Prostate gland (tissue), 2 donors: ENCODE measurements at regions not wholly inside any gene's neighbourhood (a gene's known extent, or its start where the extent isn't known, plus 50 kb on each side); places are given as distances from the start of the nearest gene placed in this dataset.
"Not testable (repeated sequence)": the region's sequence is repeated elsewhere in the genome, so short reads cannot be mapped to it uniquely, and the experiment has no call there.

ENCODE experiments used
- DNase-seq: peaks from one replicate; pipeline ENCODE4 v3.0.0-alpha.2; 2019; ENCODE audit warnings: low spot score
- H3K27ac ChIP-seq, 2 donors: fragments of 200-600 bp; sonication (generic); 2 replicates each; pipeline ENCODE4 v1.5.1; 2017 to 2019
- H3K27me3 ChIP-seq: fragments of 200-600 bp; sonication (generic); replicated peaks from 2 replicates; pipeline ENCODE4 v1.5.1; 2019; ENCODE audit not compliant: insufficient read depth
- H3K36me3 ChIP-seq, 2 donors: fragments of 200-600 bp; sonication (generic); 1 replicate in 1 of 2; 2 replicates in 1 of 2; pipeline versions ENCODE4 v1.5.1 to v1.8.1; 2017 to 2019
- H3K4me1 ChIP-seq: fragments of 200-600 bp; sonication (generic); replicated peaks from 2 replicates; pipeline ENCODE4 v1.5.1; 2019
- H3K4me3 ChIP-seq, 2 donors: fragments of 200-600 bp; sonication (generic); 2 replicates each; pipeline ENCODE4 v1.5.1; 2017 to 2019
- H3K9me3 ChIP-seq: fragments of 200-600 bp; sonication (generic); 2 replicates; pipeline ENCODE4 v1.5.1; 2017
- CTCF ChIP-seq, 4 experiments: fragments of 200-600 bp in 2 of 4; fragments of 450-650 bp in 2 of 4; sonication (generic) in 2 of 4; IDR thresholded peaks; 1 replicate in 3 of 4; 2 replicates in 1 of 4; pipeline ENCODE4 v1.5.1; 2016 to 2019; ENCODE audit warnings: antibody characterized with exemption in 4 of 4, mild to moderate bottlenecking in 2 of 4, moderate library complexity in 2 of 4
- POLR2A ChIP-seq: fragments of 450-650 bp; IDR thresholded peaks from one replicate; pipeline ENCODE4 v1.6.1; 2016; ENCODE audit warnings: antibody characterized with exemption, mild to moderate bottlenecking
- POLR2AphosphoS5 ChIP-seq: sonication (generic); formaldehyde crosslinking; IDR thresholded peaks from one replicate; pipeline ENCODE4 v1.6.1; 2017; ENCODE audit warnings: antibody characterized with exemption
- WGBS: methylation state at CpG from one replicate; pipeline ENCODE4 v1.1.5; 2018; 5-methylcytosine and 5-hydroxymethylcytosine counted together
- intact Hi-C: fragments of 100-400 bp; cut with DNase I; formaldehyde crosslinking; loops from one replicate; pipeline ENCODE4 v1.14.2; 2022

- no peaks in the 10 kb centered on the region for H3K9me3 ChIP-seq
- H3K27ac ChIP-seq, result no peak overlapping the region
- no peak for DNase-seq
- H3K27me3 ChIP-seq, result no peaks in the 10 kb centered on the region
- no peak overlapping the region for H3K4me3 ChIP-seq
- H3K36me3 ChIP-seq, result no peaks in the 10 kb centered on the region
- intact Hi-C loops, result no loop called here
- TF ChIP-seq CTCF (IDR thresholded peaks at IDR 0.05), result no peak
- no peak for TF ChIP-seq POLR2A
- TF ChIP-seq POLR2AphosphoS5, result no peak
- no peaks in the 10 kb centered on the region for H3K4me1 ChIP-seq
Measured at GRCh38 chr12:47437570-47437969, 268.3 kb downstream of the RPAP3 start.

DNA sequence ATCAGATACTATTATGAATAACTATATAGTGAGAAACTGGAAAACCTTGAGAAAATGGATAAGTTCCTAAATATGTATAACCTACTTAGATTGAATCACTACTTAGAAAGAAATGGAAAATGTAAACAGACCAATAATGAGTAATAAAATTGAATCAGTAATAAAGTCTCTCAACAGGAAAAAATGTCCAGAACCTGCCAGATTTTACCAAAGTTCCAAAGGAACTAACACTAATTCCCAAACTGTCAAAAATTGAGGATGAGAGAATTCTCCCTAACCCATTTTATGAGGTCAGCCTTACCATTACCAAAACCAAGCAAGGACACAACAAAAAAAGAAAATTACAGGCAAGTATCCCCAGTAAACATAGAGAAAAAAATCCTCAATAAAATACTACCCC, 272.0 kb downstream of the RPAP3 start:
- TF ChIP-seq POLR2A (no peak), CTCF (IDR thresholded peaks at IDR 0.05) (no peak), POLR2AphosphoS5 (no peak)
- H3K9me3 ChIP-seq, result no peaks in the 10 kb centered on the region
- no peaks in the 10 kb centered on the region for H3K4me1 ChIP-seq
- intact Hi-C loops, result no loop called here
- no peak overlapping the region for H3K27ac ChIP-seq
- H3K27me3 ChIP-seq, result no peaks in the 10 kb centered on the region
- no peaks in the 10 kb centered on the region for H3K36me3 ChIP-seq
- no peak overlapping the region for H3K4me3 ChIP-seq
- no peak for DNase-seq

DNA sequence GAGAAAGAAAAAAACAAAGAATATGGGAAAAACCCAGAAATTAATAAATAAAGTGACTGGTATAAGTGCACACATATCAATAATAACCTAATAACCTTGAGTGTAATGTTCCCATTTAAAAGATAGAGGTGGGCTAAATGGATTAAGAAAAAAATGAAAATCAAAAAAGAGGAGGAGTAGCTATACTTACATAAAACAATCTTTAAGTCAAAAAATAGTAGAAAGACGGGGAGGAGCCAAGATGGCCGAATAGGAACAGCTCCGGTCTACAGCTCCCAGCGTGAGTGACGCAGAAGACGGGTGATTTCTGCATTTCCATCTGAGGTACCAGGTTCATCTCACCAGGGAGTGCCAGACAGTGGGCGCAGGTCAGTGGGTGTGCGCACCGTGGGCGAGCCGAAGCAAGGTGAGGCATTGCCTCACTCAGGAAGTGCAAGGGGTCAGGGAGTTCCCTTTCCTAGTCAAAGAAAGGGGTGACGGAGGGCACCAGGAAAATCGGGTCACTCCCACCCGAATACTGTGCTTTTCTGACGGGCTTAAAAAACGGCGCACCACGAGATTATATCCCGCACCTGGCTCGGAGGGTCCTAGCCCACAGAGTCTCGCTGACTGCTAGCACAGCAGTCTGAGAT, 279.0 kb downstream of the RPAP3 start:
- H3K4me3 ChIP-seq, H3K9me3 ChIP-seq, H3K36me3 ChIP-seq, DNase-seq, H3K27ac ChIP-seq, intact Hi-C loops, H3K27me3 ChIP-seq, H3K4me1 ChIP-seq: not testable (repeated sequence)
- 92% methylated on average over 21 of the region's 21 CpGs for WGBS

- H3K27me3 ChIP-seq, result no peaks in the 10 kb centered on the region
- H3K9me3 ChIP-seq, result no peaks in the 10 kb centered on the region
- no peaks in the 10 kb centered on the region for H3K36me3 ChIP-seq
- TF ChIP-seq POLR2AphosphoS5 (no peak), CTCF (IDR thresholded peaks at IDR 0.05) (no peak), POLR2A (no peak)
- H3K27ac ChIP-seq, result no peak overlapping the region
- H3K4me1 ChIP-seq, result no peaks in the 10 kb centered on the region
- DNase-seq, result no peak
- intact Hi-C loops, result no loop called here
- no peak overlapping the region for H3K4me3 ChIP-seq
- WGBS, result 87% methylated on average over 2 of the region's 2 CpGs
Measured at GRCh38 chr12:47422611-47423010, 283.2 kb downstream of the RPAP3 start.

DNA sequence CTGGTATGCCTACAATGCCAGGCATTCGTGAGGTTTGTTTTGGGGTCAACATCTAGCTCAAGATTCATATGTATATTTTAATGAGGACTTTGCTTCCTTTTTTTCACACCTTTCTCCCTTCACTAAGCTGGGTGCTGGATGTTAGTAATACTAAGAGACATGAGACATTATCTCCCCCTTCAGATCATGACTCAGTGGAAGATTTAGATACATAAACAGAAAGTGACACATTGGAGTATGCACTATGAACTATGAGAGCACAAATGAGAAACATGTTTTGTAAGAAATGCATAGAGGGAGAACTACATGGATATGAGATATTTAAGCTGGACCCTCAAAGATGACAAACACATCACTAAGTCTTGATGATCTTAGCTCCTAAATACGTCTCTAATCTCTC, 286.3 kb downstream of the RPAP3 start:
- Histone ChIP-seq H3K27me3 (no peaks in the 10 kb centered on the region), H3K27ac (no peak overlapping the region), H3K4me1 (no peaks in the 10 kb centered on the region), H3K36me3 (no peaks in the 10 kb centered on the region), H3K9me3 (no peaks in the 10 kb centered on the region), H3K4me3 (no peak overlapping the region)
- WGBS, result 80% methylated on average over 2 of the region's 2 CpGs
- TF ChIP-seq CTCF (IDR thresholded peaks at IDR 0.05) (no peak), POLR2AphosphoS5 (no peak), POLR2A (no peak)
- intact Hi-C loops, result no loop called here
- no peak for DNase-seq
